GM19351 (cell line): ENCODE measurements at regions not wholly inside any gene's neighbourhood (a gene's known extent, or its start where the extent isn't known, plus 50 kb on each side); places are given as distances from the start of the nearest gene placed in this dataset.

Experiments
- ATAC-seq: cut with Tn5 transposase; IDR thresholded peaks from one replicate; pipeline ENCODE4 v1.9.1; 2021; ENCODE audit warnings: mild to moderate bottlenecking, moderate library complexity; ENCODE audit not compliant: unreplicated experiment

GRCh38 chr11:107221748-107222285 lies 203.5 kb upstream of the GUCY1A2 start:
- no peak for ATAC-seq

- no peak for ATAC-seq
These were observed 200.1 kb upstream of the GUCY1A2 start for GRCh38 chr11:107218123-107219013.

- ATAC-seq, result no peak
These were observed 199.2 kb upstream of the GUCY1A2 start for GRCh38 chr11:107217444-107217843.

GRCh38 chr11:107215010-107215409 lies 196.7 kb upstream of the GUCY1A2 start:
- no peak for ATAC-seq

- ATAC-seq, result no peak
These were observed 185.4 kb upstream of the GUCY1A2 start for GRCh38 chr11:107203656-107204055.

- ATAC-seq, result no peak
These were observed 184.0 kb upstream of the GUCY1A2 start for GRCh38 chr11:107202241-107202640.

- no peak for ATAC-seq
These were observed 180.3 kb upstream of the GUCY1A2 start for GRCh38 chr11:107198490-107199007.

GRCh38 chr11:107197932-107198331 lies 179.7 kb upstream of the GUCY1A2 start:
- no peak for ATAC-seq

GRCh38 chr11:107196732-107197131 lies 178.5 kb upstream of the GUCY1A2 start:
- ATAC-seq, result no peak

- no peak for ATAC-seq
These were observed 166.7 kb upstream of the GUCY1A2 start for GRCh38 chr11:107184986-107185385.

- no peak for ATAC-seq
These were observed 165.7 kb upstream of the GUCY1A2 start for GRCh38 chr11:107183953-107184352.

- ATAC-seq, result no peak
These were observed 164.7 kb upstream of the GUCY1A2 start for GRCh38 chr11:107182978-107183377.

GRCh38 chr11:107180236-107180635 lies 162.0 kb upstream of the GUCY1A2 start:
- ATAC-seq, result no peak

- no peak for ATAC-seq
These were observed 161.6 kb upstream of the GUCY1A2 start for GRCh38 chr11:107179829-107180228.

- ATAC-seq, result no peak
These were observed 158.8 kb upstream of the GUCY1A2 start for GRCh38 chr11:107177106-107177477.

- ATAC-seq, result no peak
These were observed 158.2 kb upstream of the GUCY1A2 start for GRCh38 chr11:107176148-107177105.

GRCh38 chr11:107174856-107175255 lies 156.6 kb upstream of the GUCY1A2 start:
- ATAC-seq, result no peak

- ATAC-seq, result no peak
These were observed 154.7 kb upstream of the GUCY1A2 start for GRCh38 chr11:107172996-107173395.

- no peak for ATAC-seq
These were observed 139.5 kb upstream of the GUCY1A2 start for GRCh38 chr11:107157809-107158187.

- no peak for ATAC-seq
These were observed 139.0 kb upstream of the GUCY1A2 start for GRCh38 chr11:107157146-107157808.

GRCh38 chr11:107151579-107151978 lies 133.3 kb upstream of the GUCY1A2 start:
- no peak for ATAC-seq
